ENCODE measurements at regions not wholly inside any gene's neighbourhood (a gene's known extent, or its start where the extent isn't known, plus 50 kb on each side); places are given as distances from the start of the nearest gene placed in this dataset.
"Not testable (repeated sequence)": the region's sequence is repeated elsewhere in the genome, so short reads cannot be mapped to it uniquely, and the experiment has no call there.

- DNase-seq: not testable (repeated sequence)
Measured at GRCh38 chr10:30196559-30196958, 137.2 kb upstream of the JCAD start.

DNA sequence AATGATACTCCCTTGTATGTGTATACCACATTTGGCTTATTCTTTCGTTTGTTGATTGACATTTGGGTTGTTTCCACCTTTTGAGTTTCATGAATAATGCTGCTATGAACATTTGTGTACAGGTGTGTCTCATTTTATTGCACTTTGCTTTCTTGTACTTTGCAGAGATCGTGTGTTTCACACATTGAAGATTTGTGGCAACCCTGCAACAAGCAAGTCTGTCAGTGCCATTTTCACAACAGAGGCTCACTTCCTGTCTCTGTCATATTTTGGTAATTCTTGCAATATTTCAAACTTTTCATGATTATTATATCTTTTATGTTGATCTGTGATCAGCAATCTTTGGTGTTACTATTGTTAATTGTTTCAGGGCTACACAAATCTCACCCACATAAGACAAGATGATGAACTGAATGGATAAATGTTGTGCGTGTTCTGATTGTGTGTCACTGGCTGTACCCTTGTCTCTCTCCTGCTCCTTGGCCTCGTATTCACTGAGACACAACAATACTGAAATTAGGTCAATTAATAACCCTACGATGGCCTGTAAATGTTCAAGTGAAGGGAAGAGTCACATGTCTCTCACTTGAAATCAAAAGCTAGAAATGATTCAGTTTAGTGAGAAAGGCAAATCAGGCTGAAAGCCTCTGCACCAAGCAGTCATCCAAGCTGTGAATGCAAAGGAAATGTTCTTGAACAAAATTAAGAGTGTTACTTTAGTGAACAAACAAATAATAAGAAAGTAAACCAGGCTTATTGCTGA is 133.6 kb upstream of the JCAD start:
- DNase-seq: no peak

DNA sequence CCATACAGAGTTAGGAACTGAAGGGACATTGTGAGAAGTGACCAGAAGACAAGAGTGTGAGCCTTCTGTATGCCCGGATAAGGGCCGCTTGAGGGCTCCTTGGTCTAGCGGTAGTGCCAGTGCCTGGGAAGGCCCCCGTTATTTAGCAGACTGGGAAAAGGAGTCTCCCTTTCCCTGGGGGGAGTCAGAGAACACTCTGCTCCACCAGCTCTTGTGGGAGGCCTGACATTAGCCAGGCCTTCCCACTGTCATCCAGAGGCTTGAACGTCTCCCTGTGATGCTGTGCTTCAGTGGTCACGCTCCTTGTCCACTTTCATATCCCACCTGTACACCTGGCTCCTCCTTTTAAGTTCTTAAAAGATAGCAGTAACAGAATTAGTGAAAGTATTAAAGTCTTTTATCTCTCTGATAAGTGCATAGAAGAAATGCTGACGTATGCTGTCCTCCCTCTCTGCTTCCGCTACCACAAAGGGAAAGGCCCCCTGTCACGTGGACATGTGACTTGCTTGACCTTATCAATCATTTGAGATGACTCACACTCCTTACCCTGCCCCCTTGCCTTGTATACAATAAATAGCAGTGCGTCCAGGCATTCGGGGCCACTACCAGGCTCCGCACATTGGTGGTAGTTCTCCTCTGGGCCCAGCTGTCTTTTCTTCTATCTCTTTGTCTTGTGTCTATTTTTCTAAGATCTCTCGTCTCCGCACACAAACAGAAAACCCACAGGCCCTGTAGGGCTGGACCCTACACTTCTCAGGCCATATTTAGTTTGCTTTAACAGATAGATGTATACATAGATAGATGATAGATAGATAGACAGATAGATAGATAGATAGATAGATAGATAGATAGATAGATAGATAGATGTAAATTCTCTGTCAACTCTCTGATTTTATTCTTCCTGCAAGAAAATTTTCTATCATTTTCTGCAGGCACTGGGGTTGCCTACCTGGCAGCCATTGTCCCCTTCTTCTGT is 131.5 kb upstream of the JCAD start:
- DNase-seq: no peak

GRCh38 chr10:30189238-30189580 is 129.8 kb upstream of the JCAD start:
- no peak for DNase-seq

DNA sequence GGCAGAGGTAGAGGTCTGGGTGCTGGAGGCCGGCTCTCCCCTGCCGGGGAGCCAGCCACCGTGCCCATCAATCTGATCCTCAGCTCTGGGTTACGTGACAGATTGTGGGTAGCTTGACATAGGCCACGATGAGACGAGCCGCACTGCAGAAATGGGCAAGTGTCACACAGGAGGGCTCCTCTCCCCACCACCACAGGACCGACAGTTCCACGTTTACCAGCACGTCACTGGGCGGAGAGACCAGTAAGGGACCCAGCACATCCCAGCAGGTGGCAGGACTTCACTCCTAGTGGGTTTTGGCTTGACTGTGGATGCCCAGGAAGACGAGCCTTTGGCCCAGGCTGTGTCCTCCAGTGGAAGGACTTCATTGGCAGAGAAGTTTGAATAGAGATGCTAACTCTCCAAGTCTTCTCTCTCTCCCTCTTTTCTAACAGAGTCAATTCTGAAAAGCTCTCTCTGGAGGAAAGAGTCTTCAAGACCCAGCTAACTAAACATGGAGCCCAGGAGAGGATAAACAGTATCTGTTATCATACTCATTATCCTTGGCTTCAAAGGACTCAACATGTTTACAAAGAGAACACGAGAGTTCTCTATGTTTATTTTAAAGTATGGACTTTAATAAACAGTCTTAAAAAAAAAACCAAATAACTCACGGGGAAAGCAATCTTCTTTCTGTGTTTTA is 129.3 kb upstream of the JCAD start:
- DNase-seq: no peak

GRCh38 chr10:30188101-30188500 is 128.7 kb upstream of the JCAD start:
- no peak for DNase-seq

DNA sequence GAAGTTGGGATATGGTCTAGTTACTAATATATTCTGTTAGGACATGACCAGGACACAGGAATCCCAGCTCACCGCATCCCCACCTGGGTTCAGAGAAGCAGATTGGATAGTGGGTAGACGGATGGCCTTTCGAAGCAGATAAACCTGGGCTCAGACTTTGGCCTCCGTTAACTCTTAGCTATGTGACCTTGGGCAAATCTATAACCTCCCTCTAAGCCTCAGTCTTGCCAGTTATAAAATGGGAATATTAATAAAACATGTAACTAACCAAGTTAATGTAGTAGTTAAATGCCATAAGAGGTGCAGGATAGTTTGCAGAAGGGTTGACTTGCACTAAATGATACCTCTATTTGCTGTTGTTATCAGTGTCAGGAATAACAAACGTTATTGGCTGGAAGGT is 127.6 kb upstream of the JCAD start:
- no peak for DNase-seq

- no peak for DNase-seq
Measured at GRCh38 chr10:30186371-30186875, 127.0 kb upstream of the JCAD start.

- no peak for DNase-seq
Measured at GRCh38 chr10:30185916-30186315, 126.5 kb upstream of the JCAD start.

DNA sequence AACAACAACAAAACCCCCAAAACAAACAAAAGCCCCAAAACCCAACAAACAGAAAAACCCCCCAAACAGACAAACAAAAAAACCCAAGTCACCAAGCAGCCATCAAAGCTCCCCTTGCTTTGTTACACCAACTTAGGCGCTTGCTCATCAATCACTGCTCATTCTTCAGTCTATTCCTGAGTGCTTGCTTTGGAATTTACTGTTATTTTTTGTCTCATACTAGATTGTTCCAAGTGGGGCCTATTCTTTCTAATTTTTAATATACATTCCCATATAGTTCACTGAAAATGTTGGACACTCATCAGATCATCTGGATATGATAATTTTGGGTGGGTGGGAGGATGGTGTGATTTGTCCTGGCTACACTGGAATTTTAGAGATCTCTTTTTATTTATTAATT is 126.0 kb upstream of the JCAD start:
- DNase-seq: no peak

GRCh38 chr10:30184397-30185033 is 125.1 kb upstream of the JCAD start:
- no peak for DNase-seq

DNA sequence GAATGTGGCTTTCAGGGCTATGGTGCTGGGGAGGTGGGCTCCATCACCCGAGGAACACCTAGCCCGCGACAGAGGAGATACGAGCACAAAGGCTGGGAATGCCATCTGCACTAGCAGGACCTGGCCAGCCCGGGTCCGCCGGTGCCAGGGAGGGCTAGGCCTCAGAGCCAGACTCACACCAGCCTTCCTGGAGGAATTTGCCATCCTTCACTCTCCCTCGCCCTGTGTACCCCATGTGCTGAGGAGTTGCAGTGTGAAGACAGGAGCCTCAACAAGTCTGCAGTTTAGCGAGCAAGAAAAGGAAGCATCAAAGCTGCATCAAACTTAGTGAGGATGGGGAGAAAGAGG is 123.6 kb upstream of the JCAD start:
- no peak for DNase-seq

GRCh38 chr10:30182191-30183054 is 123.0 kb upstream of the JCAD start:
- DNase-seq: no peak

DNA sequence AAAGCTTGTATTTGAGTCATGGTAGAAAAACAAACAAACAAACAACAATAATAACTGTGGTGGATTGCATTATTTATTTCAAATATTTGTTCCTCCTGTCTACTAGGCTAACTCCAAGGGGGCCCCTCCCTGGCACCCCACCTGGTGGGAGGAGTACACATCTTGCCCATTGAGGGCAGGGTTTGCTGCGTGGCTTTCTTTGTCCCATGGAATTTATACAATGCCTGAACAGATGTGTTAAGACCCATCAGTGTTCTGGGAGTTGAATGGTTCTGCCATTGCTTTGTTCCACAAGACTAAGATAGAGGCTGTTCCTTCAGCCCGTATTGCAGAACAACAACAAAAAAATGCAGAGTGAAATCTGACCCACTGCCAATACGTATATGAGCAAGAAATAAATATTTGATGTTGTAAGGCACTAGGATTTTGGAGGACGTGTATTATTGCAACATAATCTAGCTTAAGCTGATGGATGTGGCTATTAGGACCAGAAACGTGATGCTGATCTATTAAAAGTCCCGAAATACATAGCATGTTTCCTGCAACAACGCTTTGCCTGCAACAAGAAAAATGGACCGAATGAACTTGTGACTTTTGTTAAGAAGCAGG is 119.1 kb upstream of the JCAD start:
- DNase-seq: no peak

DNA sequence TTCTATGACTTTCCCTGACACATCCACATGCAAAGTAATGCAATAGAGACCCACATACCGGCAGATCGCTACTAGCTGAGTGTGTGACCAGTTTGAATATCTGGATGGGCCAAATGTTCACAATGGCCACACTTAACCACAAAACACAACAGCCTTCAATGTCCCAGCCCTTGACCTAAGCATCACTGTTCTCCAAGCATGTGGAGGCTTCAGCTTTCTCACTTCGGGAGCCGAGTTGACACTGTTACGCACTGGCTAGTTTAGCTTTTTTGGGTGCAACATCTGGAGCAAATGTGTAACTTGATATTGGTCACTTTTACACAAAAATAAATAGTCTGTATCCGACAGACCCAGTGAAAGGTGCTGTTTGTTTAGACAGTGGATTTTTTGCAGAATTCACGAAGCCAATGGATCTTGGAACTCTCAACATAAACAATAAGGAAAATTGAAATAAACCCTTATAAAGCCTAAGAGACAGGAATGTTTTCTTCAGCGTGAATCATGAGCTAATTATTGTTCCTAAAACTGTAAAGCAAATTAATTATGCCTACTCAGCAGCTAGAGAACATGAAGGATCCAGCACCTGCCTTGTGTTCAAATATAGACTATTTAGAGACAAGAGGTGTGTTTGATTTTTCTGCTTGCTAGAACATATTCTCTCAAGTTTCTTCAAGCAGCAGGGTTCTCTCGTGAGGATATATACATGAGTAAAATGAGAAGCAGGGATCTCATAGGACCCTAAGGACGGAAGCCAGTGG is 117.6 kb upstream of the JCAD start:
- DNase-seq: no peak

DNA sequence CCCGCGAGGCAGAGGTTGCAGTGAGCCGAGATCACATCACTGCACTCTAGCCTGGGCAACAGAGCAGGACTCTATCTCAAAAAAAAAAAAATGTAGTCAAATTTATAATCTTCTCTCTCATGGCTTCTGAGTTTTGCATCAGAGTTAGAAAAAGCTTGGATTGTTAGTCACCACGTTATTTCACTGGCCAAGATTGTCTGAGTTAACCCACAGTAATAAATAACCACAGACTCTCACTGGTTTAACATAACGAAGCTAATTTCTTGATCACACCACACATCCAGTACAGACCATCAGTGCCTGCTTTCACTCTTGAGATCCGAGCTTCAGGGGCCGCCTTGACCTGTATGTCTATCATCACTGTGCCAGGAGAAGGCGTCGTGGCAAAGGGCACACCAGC is 116.8 kb upstream of the JCAD start:
- no peak for DNase-seq

- no peak for DNase-seq
Measured at GRCh38 chr10:30172673-30173072, 113.3 kb upstream of the JCAD start.

- no peak for DNase-seq
Measured at GRCh38 chr10:30172091-30172490, 112.7 kb upstream of the JCAD start.

GRCh38 chr10:30171601-30172000 is 112.2 kb upstream of the JCAD start:
- no peak for DNase-seq

DNA sequence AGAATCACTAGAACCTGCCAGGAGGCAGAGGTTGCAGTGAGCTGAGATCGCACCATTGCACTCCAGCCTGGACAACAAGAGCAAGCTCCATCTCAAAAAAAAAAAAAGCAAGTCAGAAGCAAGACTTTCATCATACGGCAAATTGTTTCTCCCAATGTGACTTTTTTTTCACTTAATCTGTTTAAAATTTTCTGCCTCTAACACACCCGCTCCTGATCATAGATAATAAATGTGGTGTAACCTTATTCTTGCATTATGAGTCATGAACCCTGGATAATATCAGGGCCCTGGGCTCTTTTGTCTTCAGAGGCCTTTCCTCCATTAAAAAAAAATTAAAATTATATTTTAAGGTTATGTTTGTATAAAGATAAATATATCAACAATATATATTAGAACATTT is 111.4 kb upstream of the JCAD start:
- DNase-seq: no peak

DNA sequence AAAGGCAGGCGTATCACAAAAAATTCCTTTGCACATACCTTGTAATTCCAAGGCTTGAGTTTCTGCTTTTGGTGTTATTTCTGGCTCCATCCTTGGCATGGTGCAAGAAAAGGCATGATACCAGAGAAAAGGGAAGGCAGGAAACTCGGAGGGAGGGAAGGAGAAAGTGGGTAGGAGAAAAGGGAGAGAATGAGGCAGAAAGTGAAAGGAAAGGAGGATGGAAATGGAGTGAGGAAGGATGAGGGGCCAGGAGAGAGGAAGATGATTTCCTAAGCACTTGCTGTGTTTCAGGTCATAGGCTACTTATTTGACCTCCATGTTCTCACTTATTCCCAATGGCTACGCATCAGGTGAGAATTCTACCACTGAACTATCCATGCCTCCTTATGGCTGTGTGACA is 110.8 kb upstream of the JCAD start:
- DNase-seq: no peak
